HepG2 (cell line): ENCODE measurements at regions not wholly inside any gene's neighbourhood (a gene's known extent, or its start where the extent isn't known, plus 50 kb on each side); places are given as distances from the start of the nearest gene placed in this dataset.

ENCODE experiments used
- ATAC-seq: fragments of 200-7000 bp; cut with Tn5 transposase; 3 replicates; pipeline ENCODE4 v1.9.1; 2020; ENCODE audit warnings: mild to moderate bottlenecking, moderate library complexity
- BruUV-seq: library from RNA; stranded (reverse); fragments of 400-500 nt; replicated peaks from 2 replicates; lab custom pipeline; 2021; lab: Mats Ljungman, UMichigan
- CTCF ChIA-PET: fragments of 300-600 bp; formaldehyde crosslinking; extraction: SDS; loops from one replicate; lab custom pipeline; 2021; ENCODE audit warnings: low total read pairs, inconsistent platforms, low intra/inter-chr PET ratio; lab: Yijun Ruan, JAX
- POLR2A ChIA-PET: fragments of 350-600 bp; sonication (Branson Sonifier 250); formaldehyde crosslinking; loops from one replicate; lab custom pipeline; 2020; ENCODE audit warnings: antibody characterized with exemption, inconsistent platforms; lab: Yijun Ruan, JAX
- DNase-seq: peaks from one replicate; pipeline ENCODE4 v3.0.0-alpha.2; 2015; ENCODE audit warnings: low spot score
- FAIRE-seq: peaks from 3 replicates; lab custom pipeline; 2011; peaks lifted over from hg19 to GRCh38; lab: Jason Lieb, UNC
- H2AFZ ChIP-seq: one replicate; pipeline ENCODE4 v1.6.1; 2011; ENCODE audit warnings: low read length, inconsistent platforms
- H3K27ac ChIP-seq: fragments of 300-600 bp; 3 replicates; pipeline ENCODE4 v1.8.0; 2011; ENCODE audit warnings: mixed run types, mild to moderate bottlenecking, mixed read lengths, low read length, inconsistent platforms; ENCODE audit not compliant: insufficient read depth; ENCODE audit errors: extremely low read length
- H3K27me3 ChIP-seq, 2 experiments: fragments of 200-600 bp in 1 of 2; 2 replicates in 1 of 2; 3 replicates in 1 of 2; pipeline versions ENCODE4 v1.6.0 to v1.8.0; 2011; ENCODE audit warnings: low read length in 2 of 2, mild to moderate bottlenecking in 2 of 2, moderate library complexity in 2 of 2, inconsistent platforms in 1 of 2; ENCODE audit not compliant: insufficient read depth in 2 of 2, control insufficient read depth in 1 of 2
- H3K36me3 ChIP-seq, 2 experiments: fragments of 200-600 bp in 1 of 2; replicated peaks in 1 of 2; 2 replicates in 1 of 2; 3 replicates in 1 of 2; pipeline versions ENCODE4 v1.5.1 to v1.8.0; 2011; ENCODE audit warnings: low read length in 2 of 2, inconsistent platforms in 1 of 2; ENCODE audit not compliant: insufficient read depth in 2 of 2, control insufficient read depth in 1 of 2
- H3K4me1 ChIP-seq: 2 replicates; pipeline ENCODE4 v1.5.1; 2012; ENCODE audit warnings: low read length, inconsistent platforms; ENCODE audit not compliant: insufficient read depth
- H3K4me2 ChIP-seq: 2 replicates; pipeline ENCODE4 v1.6.0; 2011; ENCODE audit warnings: low read depth, low read length, inconsistent platforms
- H3K4me3 ChIP-seq, 3 experiments: fragments of 200-600 bp in 1 of 3; sonication (generic), shearing (Covaris generic) in 1 of 3; replicated peaks in 1 of 3; 2 replicates each; pipeline ENCODE4 v1.5.1; 2011 to 2016; ENCODE audit warnings: low read length in 3 of 3, inconsistent platforms in 2 of 3, low read depth in 2 of 3, mild to moderate bottlenecking in 2 of 3, control low read depth in 1 of 3, mixed read lengths in 1 of 3; ENCODE audit not compliant: insufficient read depth in 1 of 3
- H3K79me2 ChIP-seq: one replicate; pipeline ENCODE4 v1.6.1; 2011; ENCODE audit warnings: low read length, inconsistent platforms; ENCODE audit not compliant: insufficient read depth
- H3K9ac ChIP-seq: 2 replicates; pipeline ENCODE4 v1.6.0; 2011; ENCODE audit warnings: mild to moderate bottlenecking, low read depth, low read length, inconsistent platforms; ENCODE audit not compliant: insufficient read depth
- H3K9me3 ChIP-seq: 2 replicates; pipeline ENCODE4 v1.5.1; 2012; ENCODE audit warnings: mild to moderate bottlenecking, low read length
- H4K20me1 ChIP-seq: 2 replicates; pipeline ENCODE4 v1.6.0; 2011; ENCODE audit warnings: inconsistent platforms, mild to moderate bottlenecking, low read length, moderate library complexity; ENCODE audit not compliant: insufficient read depth
- CCAR2 ChIP-seq: fragments of 200-400 bp; formaldehyde crosslinking; optimal IDR thresholded peaks from 2 replicates; pipeline ENCODE3; 2018; ENCODE audit warnings: low read depth, mild to moderate bottlenecking, low read length, moderate library complexity
- IKZF1 ChIP-seq: fragments of 450-650 bp; IDR thresholded peaks from 2 replicates; pipeline ENCODE4 v1.7.1; 2016
- JUNB ChIP-seq: sonication (generic); formaldehyde crosslinking; IDR thresholded peaks from 2 replicates; pipeline ENCODE4 v1.8.0; 2022; ENCODE audit warnings: missing genetic modification reagents, mild to moderate bottlenecking, borderline replicate concordance
- KDM6A ChIP-seq: IDR thresholded peaks from 2 replicates; pipeline ENCODE4 v1.6.1; 2016; ENCODE audit warnings: low read depth
- NONO ChIP-seq, 2 experiments: fragments of 450-650 bp in 1 of 2; sonication (generic) in 1 of 2; formaldehyde crosslinking in 1 of 2; IDR thresholded peaks in 1 of 2; conservative IDR thresholded peaks in 1 of 2; 2 replicates each; pipeline versions ENCODE4 v1.6.1 to v1.8.0; 2017 to 2022; ENCODE audit warnings: mild to moderate bottlenecking in 1 of 2, missing genetic modification reagents in 1 of 2, moderate library complexity in 1 of 2
- PLRG1 ChIP-seq: fragments of 450-650 bp; conservative IDR thresholded peaks from 2 replicates; pipeline ENCODE4 v1.6.1; 2016
- SKI ChIP-seq: fragments of 450-650 bp; IDR thresholded peaks from one replicate; pipeline ENCODE4 v1.6.1; 2018; ENCODE audit warnings: mild to moderate bottlenecking; ENCODE audit not compliant: partially characterized antibody
- SRY ChIP-seq: sonication (generic); formaldehyde crosslinking; IDR thresholded peaks from 2 replicates; pipeline ENCODE4 v1.8.0; 2022; ENCODE audit warnings: mild to moderate bottlenecking, missing genetic modification reagents
- SSRP1 ChIP-seq: IDR thresholded peaks from 2 replicates; pipeline ENCODE4 v1.6.1; 2016; ENCODE audit warnings: control low read depth
- THAP7 ChIP-seq: sonication (generic); formaldehyde crosslinking; IDR thresholded peaks from 2 replicates; pipeline ENCODE4 v1.8.1; 2023; ENCODE audit warnings: mild to moderate bottlenecking, missing genetic modification reagents
- TRIM24 ChIP-seq: sonication (generic); formaldehyde crosslinking; IDR thresholded peaks from 2 replicates; pipeline ENCODE4 v1.8.0; 2022; ENCODE audit warnings: mild to moderate bottlenecking, missing genetic modification reagents
- ZBTB42 ChIP-seq: sonication (generic); formaldehyde crosslinking; IDR thresholded peaks from 2 replicates; pipeline ENCODE4 v1.5.0; 2020; ENCODE audit warnings: mild to moderate bottlenecking, missing genetic modification reagents
- WGBS: methylation state at CpG from one replicate; pipeline ENCODE4 v1.1.6; 2017; ENCODE audit warnings: low lambda C conversion rate; 5-methylcytosine and 5-hydroxymethylcytosine counted together
- in situ Hi-C: cut with HindIII; loops from 2 replicates; pipeline ENCODE4 v1.10.0; 2017; ENCODE audit warnings: low pct_unique_long_range_greater_than_20kb; ENCODE audit not compliant: extremely low pct_ligation_motif_present
- intact Hi-C: fragments of 100-400 bp; cut with micrococcal nuclease; formaldehyde crosslinking; loops from one replicate; pipeline ENCODE4 v1.10.0; 2022; ENCODE audit not compliant: unreplicated experiment
- TF ChIP-seq, protein P1 (sequence below): sonication (generic); formaldehyde crosslinking; IDR thresholded peaks from 2 replicates; pipeline ENCODE4 v1.8.0; 2022; ENCODE audit warnings: mild to moderate bottlenecking, missing genetic modification reagents
- TF ChIP-seq, protein P2 (sequence below): sonication (generic); formaldehyde crosslinking; IDR thresholded peaks from 2 replicates; pipeline ENCODE4 v1.4.0; 2020; ENCODE audit warnings: missing genetic modification reagents, borderline replicate concordance
- TF ChIP-seq, protein P3 (sequence below): IDR thresholded peaks from 2 replicates; pipeline ENCODE4 v1.4.0; 2020; ENCODE audit warnings: mild to moderate bottlenecking, missing genetic modification reagents

DNA sequence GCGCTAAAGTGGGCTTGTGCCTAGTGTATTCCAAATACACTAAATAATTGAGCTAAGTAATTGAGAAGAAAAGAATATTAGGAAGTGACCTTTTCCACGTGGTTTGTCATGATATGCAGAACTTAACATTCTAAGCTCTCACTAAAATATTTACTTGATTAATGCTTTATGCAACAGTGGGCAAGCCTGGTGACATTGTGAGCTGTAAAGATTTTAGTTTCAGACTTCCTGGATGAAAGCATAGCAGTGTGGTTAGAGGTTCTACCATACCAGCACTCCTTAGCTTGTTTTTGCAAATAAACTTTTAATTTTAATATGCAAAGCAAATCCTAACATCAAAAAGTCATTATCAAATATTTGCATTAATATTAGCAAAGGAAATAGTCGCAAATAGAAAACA, 1065.1 kb upstream of the SPRY2 start (continued):
- TF ChIP-seq PLRG1 (no peak), NONO (IDR thresholded peaks at IDR 0.05) (no peak), NONO (CRISPR knock-in tag; conservative IDR thresholded peaks at IDR 0.05) (no peak)

- no peak overlapping the region for H3K4me3 ChIP-seq
- H3K9me3 ChIP-seq, result no peaks in the 10 kb centered on the region
- CTCF ChIA-PET, result no interaction called here
- no peaks in the 10 kb centered on the region for H4K20me1 ChIP-seq
- intact Hi-C loops (no loop called here), in situ Hi-C loops (no loop called here)
- no peaks in the 10 kb centered on the region for H3K79me2 ChIP-seq
- no peak overlapping the region for H3K4me2 ChIP-seq
- H3K9ac ChIP-seq, result no peak overlapping the region
- ATAC-seq (no peak), DNase-seq (no peak), FAIRE-seq (no peak)
- H3K27me3 ChIP-seq, result no peaks in the 10 kb centered on the region
- POLR2A ChIA-PET, result no interaction called here
- H3K27ac ChIP-seq, result no peak overlapping the region
- BruUV-seq, result no TSS peak
- WGBS, result 18% methylated on average over 4 of the region's 4 CpGs
- H3K4me1 ChIP-seq, result no peaks in the 10 kb centered on the region
- no peaks in the 10 kb centered on the region for H3K36me3 ChIP-seq
- H2AFZ ChIP-seq, result no peak overlapping the region
- TF ChIP-seq SRY (CRISPR knock-in tag), result no peak
- TF ChIP-seq THAP7 (CRISPR knock-in tag), result no peak
- TF ChIP-seq SSRP1 (CRISPR knock-in tag), result no peak
- TF ChIP-seq, protein P1, sequence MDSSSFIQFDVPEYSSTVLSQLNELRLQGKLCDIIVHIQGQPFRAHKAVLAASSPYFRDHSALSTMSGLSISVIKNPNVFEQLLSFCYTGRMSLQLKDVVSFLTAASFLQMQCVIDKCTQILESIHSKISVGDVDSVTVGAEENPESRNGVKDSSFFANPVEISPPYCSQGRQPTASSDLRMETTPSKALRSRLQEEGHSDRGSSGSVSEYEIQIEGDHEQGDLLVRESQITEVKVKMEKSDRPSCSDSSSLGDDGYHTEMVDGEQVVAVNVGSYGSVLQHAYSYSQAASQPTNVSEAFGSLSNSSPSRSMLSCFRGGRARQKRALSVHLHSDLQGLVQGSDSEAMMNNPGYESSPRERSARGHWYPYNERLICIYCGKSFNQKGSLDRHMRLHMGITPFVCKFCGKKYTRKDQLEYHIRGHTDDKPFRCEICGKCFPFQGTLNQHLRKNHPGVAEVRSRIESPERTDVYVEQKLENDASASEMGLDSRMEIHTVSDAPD (CRISPR knock-in tag), result no peak
- TF ChIP-seq, protein P2, sequence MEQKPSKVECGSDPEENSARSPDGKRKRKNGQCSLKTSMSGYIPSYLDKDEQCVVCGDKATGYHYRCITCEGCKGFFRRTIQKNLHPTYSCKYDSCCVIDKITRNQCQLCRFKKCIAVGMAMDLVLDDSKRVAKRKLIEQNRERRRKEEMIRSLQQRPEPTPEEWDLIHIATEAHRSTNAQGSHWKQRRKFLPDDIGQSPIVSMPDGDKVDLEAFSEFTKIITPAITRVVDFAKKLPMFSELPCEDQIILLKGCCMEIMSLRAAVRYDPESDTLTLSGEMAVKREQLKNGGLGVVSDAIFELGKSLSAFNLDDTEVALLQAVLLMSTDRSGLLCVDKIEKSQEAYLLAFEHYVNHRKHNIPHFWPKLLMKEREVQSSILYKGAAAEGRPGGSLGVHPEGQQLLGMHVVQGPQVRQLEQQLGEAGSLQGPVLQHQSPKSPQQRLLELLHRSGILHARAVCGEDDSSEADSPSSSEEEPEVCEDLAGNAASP, result no peak
- TF ChIP-seq JUNB (CRISPR knock-in tag), result no peak
- no peak for TF ChIP-seq ZBTB42 (CRISPR knock-in tag)
- no peak for TF ChIP-seq TRIM24
- no peak for TF ChIP-seq KDM6A (CRISPR knock-in tag)
- TF ChIP-seq, protein P3, sequence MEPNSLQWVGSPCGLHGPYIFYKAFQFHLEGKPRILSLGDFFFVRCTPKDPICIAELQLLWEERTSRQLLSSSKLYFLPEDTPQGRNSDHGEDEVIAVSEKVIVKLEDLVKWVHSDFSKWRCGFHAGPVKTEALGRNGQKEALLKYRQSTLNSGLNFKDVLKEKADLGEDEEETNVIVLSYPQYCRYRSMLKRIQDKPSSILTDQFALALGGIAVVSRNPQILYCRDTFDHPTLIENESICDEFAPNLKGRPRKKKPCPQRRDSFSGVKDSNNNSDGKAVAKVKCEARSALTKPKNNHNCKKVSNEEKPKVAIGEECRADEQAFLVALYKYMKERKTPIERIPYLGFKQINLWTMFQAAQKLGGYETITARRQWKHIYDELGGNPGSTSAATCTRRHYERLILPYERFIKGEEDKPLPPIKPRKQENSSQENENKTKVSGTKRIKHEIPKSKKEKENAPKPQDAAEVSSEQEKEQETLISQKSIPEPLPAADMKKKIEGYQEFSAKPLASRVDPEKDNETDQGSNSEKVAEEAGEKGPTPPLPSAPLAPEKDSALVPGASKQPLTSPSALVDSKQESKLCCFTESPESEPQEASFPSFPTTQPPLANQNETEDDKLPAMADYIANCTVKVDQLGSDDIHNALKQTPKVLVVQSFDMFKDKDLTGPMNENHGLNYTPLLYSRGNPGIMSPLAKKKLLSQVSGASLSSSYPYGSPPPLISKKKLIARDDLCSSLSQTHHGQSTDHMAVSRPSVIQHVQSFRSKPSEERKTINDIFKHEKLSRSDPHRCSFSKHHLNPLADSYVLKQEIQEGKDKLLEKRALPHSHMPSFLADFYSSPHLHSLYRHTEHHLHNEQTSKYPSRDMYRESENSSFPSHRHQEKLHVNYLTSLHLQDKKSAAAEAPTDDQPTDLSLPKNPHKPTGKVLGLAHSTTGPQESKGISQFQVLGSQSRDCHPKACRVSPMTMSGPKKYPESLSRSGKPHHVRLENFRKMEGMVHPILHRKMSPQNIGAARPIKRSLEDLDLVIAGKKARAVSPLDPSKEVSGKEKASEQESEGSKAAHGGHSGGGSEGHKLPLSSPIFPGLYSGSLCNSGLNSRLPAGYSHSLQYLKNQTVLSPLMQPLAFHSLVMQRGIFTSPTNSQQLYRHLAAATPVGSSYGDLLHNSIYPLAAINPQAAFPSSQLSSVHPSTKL (CRISPR knock-in tag), result no peak
- no peak for TF ChIP-seq SKI
- no peak for TF ChIP-seq IKZF1
- no peak for TF ChIP-seq CCAR2
Observed at GRCh38 chr13:81396192-81396591, 1055.3 kb upstream of the SPRY2 start.
